ENCODE measurements at regions not wholly inside any gene's neighbourhood (a gene's known extent, or its start where the extent isn't known, plus 50 kb on each side); places are given as distances from the start of the nearest gene placed in this dataset.

GRCh38 chr4:104235967-104236366, 258.7 kb downstream of the CXXC4 start:
- H3K27ac Mint-ChIP-seq: no peak overlapping the region
- H3K27me3 Mint-ChIP-seq: peaks cover 7% of the 10 kb centered on the region
- H3K9me3 Mint-ChIP-seq: no peaks in the 10 kb centered on the region
- H3K36me3 Mint-ChIP-seq: no peaks in the 10 kb centered on the region
- no peak for TF ChIP-seq CTCF (conservative IDR thresholded peaks at IDR 0.05)
- no peak for DNase-seq (ENCODE audit: extremely low spot score, unreplicated experiment)
- H3K4me1 Mint-ChIP-seq (ENCODE audit: unreplicated experiment): no peaks in the 10 kb centered on the region
- H3K4me3 Mint-ChIP-seq: no peak overlapping the region

- Mint-ChIP-seq H3K36me3 (no peaks in the 10 kb centered on the region), H3K4me3 (no peak overlapping the region), H3K9me3 (no peaks in the 10 kb centered on the region), H3K27ac (no peak overlapping the region), H3K27me3 (no peaks in the 10 kb centered on the region), H3K4me1 (ENCODE audit: unreplicated experiment) (no peaks in the 10 kb centered on the region)
- DNase-seq (ENCODE audit: extremely low spot score, unreplicated experiment): no peak
- no peak for TF ChIP-seq CTCF (conservative IDR thresholded peaks at IDR 0.05)
Observed at GRCh38 chr4:104217526-104217925, 277.2 kb downstream of the CXXC4 start.

GRCh38 chr4:104211657-104212056, 283.0 kb downstream of the CXXC4 start:
- Mint-ChIP-seq H3K27ac (no peak overlapping the region), H3K9me3 (no peaks in the 10 kb centered on the region), H3K4me1 (ENCODE audit: unreplicated experiment) (no peaks in the 10 kb centered on the region), H3K27me3 (no peaks in the 10 kb centered on the region), H3K4me3 (no peak overlapping the region), H3K36me3 (no peaks in the 10 kb centered on the region)
- TF ChIP-seq CTCF (conservative IDR thresholded peaks at IDR 0.05): no peak
- DNase-seq (ENCODE audit: extremely low spot score, unreplicated experiment): no peak

- Mint-ChIP-seq H3K4me1 (ENCODE audit: unreplicated experiment) (no peaks in the 10 kb centered on the region), H3K36me3 (no peaks in the 10 kb centered on the region), H3K27me3 (no peaks in the 10 kb centered on the region), H3K4me3 (no peak overlapping the region), H3K27ac (no peak overlapping the region), H3K9me3 (no peaks in the 10 kb centered on the region)
- no peak for TF ChIP-seq CTCF (conservative IDR thresholded peaks at IDR 0.05)
- no peak for DNase-seq (ENCODE audit: extremely low spot score, unreplicated experiment)
Observed at GRCh38 chr4:104210420-104210819, 284.3 kb downstream of the CXXC4 start.

GRCh38 chr4:104206784-104207183, 287.9 kb downstream of the CXXC4 start:
- Mint-ChIP-seq H3K27me3 (no peaks in the 10 kb centered on the region), H3K36me3 (no peaks in the 10 kb centered on the region)

More at GRCh38 chr4:104206784-104207183, 287.9 kb downstream of the CXXC4 start:
- H3K4me3 Mint-ChIP-seq: no peak overlapping the region
- no peak for DNase-seq (ENCODE audit: extremely low spot score, unreplicated experiment)
- TF ChIP-seq CTCF (conservative IDR thresholded peaks at IDR 0.05): no peak
- no peak overlapping the region for H3K27ac Mint-ChIP-seq
- H3K4me1 Mint-ChIP-seq (ENCODE audit: unreplicated experiment): no peaks in the 10 kb centered on the region
- H3K9me3 Mint-ChIP-seq: no peaks in the 10 kb centered on the region
